Mucosa of stomach (tissue), 1 donor: ENCODE measurements at regions not wholly inside any gene's neighbourhood (a gene's known extent, or its start where the extent isn't known, plus 50 kb on each side); places are given as distances from the start of the nearest gene placed in this dataset.
"Not testable (repeated sequence)": the region's sequence is repeated elsewhere in the genome, so short reads cannot be mapped to it uniquely, and the experiment has no call there.

ENCODE experiments used
- H3K27me3 ChIP-seq: one replicate; pipeline ENCODE4 v1.7.0; 2013; ENCODE audit warnings: mild to moderate bottlenecking, low read length; ENCODE audit not compliant: control insufficient read depth, insufficient read depth
- H3K36me3 ChIP-seq: one replicate; pipeline ENCODE4 v1.7.0; 2013; ENCODE audit warnings: low read length; ENCODE audit not compliant: control insufficient read depth, insufficient read depth
- H3K4me1 ChIP-seq: one replicate; pipeline ENCODE4 v1.7.0; 2013; ENCODE audit warnings: mild to moderate bottlenecking, low read length; ENCODE audit not compliant: control insufficient read depth, insufficient read depth
- H3K4me3 ChIP-seq: one replicate; pipeline ENCODE4 v1.7.0; 2013; ENCODE audit warnings: low read length
- H3K9ac ChIP-seq: one replicate; pipeline ENCODE4 v1.7.0; 2013; ENCODE audit warnings: mild to moderate bottlenecking, low read length, moderate library complexity
- H3K9me3 ChIP-seq: one replicate; pipeline ENCODE4 v1.7.0; 2013; ENCODE audit warnings: mild to moderate bottlenecking, low read length, moderate library complexity; ENCODE audit not compliant: control insufficient read depth
- donor health status: Pancreatic carcinoma.

GRCh38 chr1:182237329-182237728 lies 154.3 kb downstream of the GLUL start:
- H3K9me3 ChIP-seq = no peaks in the 10 kb centered on the region
- no peaks in the 10 kb centered on the region for H3K27me3 ChIP-seq
- H3K9ac ChIP-seq = no peak overlapping the region
- no peak overlapping the region for H3K4me3 ChIP-seq
- H3K4me1 ChIP-seq = peaks cover 21% of the 10 kb centered on the region
- H3K36me3 ChIP-seq = no peaks in the 10 kb centered on the region

GRCh38 chr1:182236651-182237077 lies 154.9 kb downstream of the GLUL start:
- H3K9ac ChIP-seq = no peak overlapping the region
- no peaks in the 10 kb centered on the region for H3K9me3 ChIP-seq
- no peaks in the 10 kb centered on the region for H3K36me3 ChIP-seq
- H3K4me3 ChIP-seq = no peak overlapping the region
- H3K27me3 ChIP-seq = no peaks in the 10 kb centered on the region
- peaks cover 21% of the 10 kb centered on the region for H3K4me1 ChIP-seq

GRCh38 chr1:182235952-182236650 lies 155.5 kb downstream of the GLUL start:
- Histone ChIP-seq H3K9me3 (no peaks in the 10 kb centered on the region), H3K4me1 (peaks cover 21% of the 10 kb centered on the region), H3K36me3 (no peaks in the 10 kb centered on the region), H3K27me3 (no peaks in the 10 kb centered on the region), H3K4me3 (no peak overlapping the region), H3K9ac (no peak overlapping the region)

GRCh38 chr1:182235604-182235951 lies 156.0 kb downstream of the GLUL start:
- no peaks in the 10 kb centered on the region for H3K9me3 ChIP-seq
- no peak overlapping the region for H3K9ac ChIP-seq
- no peak overlapping the region for H3K4me3 ChIP-seq
- H3K27me3 ChIP-seq = no peaks in the 10 kb centered on the region
- H3K4me1 ChIP-seq = peaks cover 21% of the 10 kb centered on the region
- no peaks in the 10 kb centered on the region for H3K36me3 ChIP-seq

- Histone ChIP-seq H3K36me3 (no peaks in the 10 kb centered on the region), H3K4me1 (peaks cover 9% of the 10 kb centered on the region), H3K4me3 (no peak overlapping the region), H3K27me3 (no peaks in the 10 kb centered on the region), H3K9me3 (no peaks in the 10 kb centered on the region), H3K9ac (no peak overlapping the region)
Observed at GRCh38 chr1:182229921-182230491, 161.6 kb downstream of the GLUL start.

- no peak overlapping the region for H3K9ac ChIP-seq
- no peaks in the 10 kb centered on the region for H3K36me3 ChIP-seq
- H3K4me3 ChIP-seq = no peak overlapping the region
- peaks cover 9% of the 10 kb centered on the region for H3K4me1 ChIP-seq
- no peaks in the 10 kb centered on the region for H3K9me3 ChIP-seq
- H3K27me3 ChIP-seq = no peaks in the 10 kb centered on the region
Observed at GRCh38 chr1:182229451-182229850, 162.1 kb downstream of the GLUL start.

GRCh38 chr1:182227864-182228547 lies 163.6 kb downstream of the GLUL start:
- Histone ChIP-seq H3K9ac (peak overlapping the region; percentile 1), H3K27me3 (no peaks in the 10 kb centered on the region), H3K4me3 (no peak overlapping the region), H3K36me3 (no peaks in the 10 kb centered on the region), H3K4me1 (peaks cover 9% of the 10 kb centered on the region), H3K9me3 (no peaks in the 10 kb centered on the region)

- no peaks in the 10 kb centered on the region for H3K36me3 ChIP-seq
- H3K4me3 ChIP-seq = no peak overlapping the region
- H3K27me3 ChIP-seq = no peaks in the 10 kb centered on the region
- no peak overlapping the region for H3K9ac ChIP-seq
- no peaks in the 10 kb centered on the region for H3K9me3 ChIP-seq
- H3K4me1 ChIP-seq = peaks cover 9% of the 10 kb centered on the region
Observed at GRCh38 chr1:182226618-182227017, 165.0 kb downstream of the GLUL start.

GRCh38 chr1:182225755-182226154 lies 164.2 kb upstream of the ZNF648 start:
- not testable (repeated sequence) for H3K4me1 ChIP-seq, H3K9ac ChIP-seq, H3K4me3 ChIP-seq, H3K27me3 ChIP-seq, H3K9me3 ChIP-seq, H3K36me3 ChIP-seq

GRCh38 chr1:182221990-182222389 lies 160.5 kb upstream of the ZNF648 start:
- H3K36me3 ChIP-seq, H3K9ac ChIP-seq, H3K27me3 ChIP-seq, H3K4me3 ChIP-seq, H3K9me3 ChIP-seq: not testable (repeated sequence)
- H3K4me1 ChIP-seq = peaks cover 19% of the 10 kb centered on the region

GRCh38 chr1:182221367-182221766 lies 159.9 kb upstream of the ZNF648 start:
- not testable (repeated sequence) for H3K4me3 ChIP-seq, H3K36me3 ChIP-seq, H3K27me3 ChIP-seq, H3K9me3 ChIP-seq, H3K9ac ChIP-seq
- H3K4me1 ChIP-seq = peaks cover 19% of the 10 kb centered on the region

GRCh38 chr1:182217967-182218366 lies 156.5 kb upstream of the ZNF648 start:
- Histone ChIP-seq H3K4me3 (no peak overlapping the region), H3K27me3 (no peaks in the 10 kb centered on the region), H3K4me1 (peaks cover 19% of the 10 kb centered on the region), H3K9me3 (no peaks in the 10 kb centered on the region), H3K9ac (no peak overlapping the region), H3K36me3 (no peaks in the 10 kb centered on the region)
